ENCODE measurements at regions not wholly inside any gene's neighbourhood (a gene's known extent, or its start where the extent isn't known, plus 50 kb on each side); places are given as distances from the start of the nearest gene placed in this dataset.

DNA sequence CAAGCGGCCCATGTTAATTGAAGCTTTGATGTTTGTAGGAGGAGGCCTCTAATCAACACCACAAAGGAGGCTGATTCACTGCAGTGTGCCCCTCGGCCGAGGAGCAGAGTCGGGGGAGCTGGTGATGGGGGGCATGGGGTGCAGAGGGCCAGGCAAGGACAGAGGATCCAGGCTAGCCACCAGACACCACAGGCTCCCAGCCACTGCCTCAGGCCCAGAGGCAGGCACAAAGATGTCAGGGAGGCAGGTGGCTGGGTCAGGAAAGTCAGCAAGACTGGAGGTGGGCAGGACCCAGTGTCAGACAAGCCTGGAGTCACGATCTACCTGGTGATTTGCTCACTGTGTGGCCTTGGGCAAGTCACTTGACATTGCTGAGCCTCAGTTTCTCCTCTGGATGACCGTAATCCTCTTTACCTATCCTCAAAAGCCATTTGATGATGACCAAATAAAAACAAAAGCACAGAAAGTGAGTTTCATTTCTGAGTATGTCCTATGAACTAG lies 121.0 kb downstream of the BUD13 start:
- Histone ChIP-seq H3K4me2 (ENCODE audit: unreplicated experiment) (no peak overlapping the region), H3K4me1 (ENCODE audit: insufficient read depth) (no peaks in the 10 kb centered on the region), H3K4me3 (no peak overlapping the region), H3K79me2 (ENCODE audit: insufficient read depth) (no peaks in the 10 kb centered on the region), H3K36me3 (ENCODE audit: low read depth) (no peaks in the 10 kb centered on the region), H3K9ac (no peak overlapping the region), H3K9me2 (ENCODE audit: insufficient read depth) (no peaks in the 10 kb centered on the region), H2AFZ (no peak overlapping the region), H3K27ac (no peak overlapping the region), H3F3A (ENCODE audit: insufficient read depth) (no peaks in the 10 kb centered on the region), H4K20me1 (ENCODE audit: insufficient read depth) (no peaks in the 10 kb centered on the region), H3K27me3 (replicated peaks; ENCODE audit: insufficient read depth) (peaks cover 14% of the 10 kb centered on the region; the same call in 1 of the 2 replicates), H3K9me3 (ENCODE audit: low read depth) (no peaks in the 10 kb centered on the region)
- no peak for DNase-seq
- TF ChIP-seq EZH2phosphoT487 (IDR thresholded peaks at IDR 0.05; ENCODE audit: insufficient read depth, low read depth) (no peak), EZH2 (IDR thresholded peaks at IDR 0.05; ENCODE audit: insufficient read depth, poor library complexity, severe bottlenecking) (no peak)
- in situ Hi-C loops (cut with MboI) = no loop called here
- WGBS, 2 experiments (ENCODE audit: low coverage in 1 of 2, low lambda C conversion rate in 2 of 2, missing lambda C conversion rate in 2 of 2) = 14 to 16% methylated on average over 6 of the region's 6 CpGs

DNA sequence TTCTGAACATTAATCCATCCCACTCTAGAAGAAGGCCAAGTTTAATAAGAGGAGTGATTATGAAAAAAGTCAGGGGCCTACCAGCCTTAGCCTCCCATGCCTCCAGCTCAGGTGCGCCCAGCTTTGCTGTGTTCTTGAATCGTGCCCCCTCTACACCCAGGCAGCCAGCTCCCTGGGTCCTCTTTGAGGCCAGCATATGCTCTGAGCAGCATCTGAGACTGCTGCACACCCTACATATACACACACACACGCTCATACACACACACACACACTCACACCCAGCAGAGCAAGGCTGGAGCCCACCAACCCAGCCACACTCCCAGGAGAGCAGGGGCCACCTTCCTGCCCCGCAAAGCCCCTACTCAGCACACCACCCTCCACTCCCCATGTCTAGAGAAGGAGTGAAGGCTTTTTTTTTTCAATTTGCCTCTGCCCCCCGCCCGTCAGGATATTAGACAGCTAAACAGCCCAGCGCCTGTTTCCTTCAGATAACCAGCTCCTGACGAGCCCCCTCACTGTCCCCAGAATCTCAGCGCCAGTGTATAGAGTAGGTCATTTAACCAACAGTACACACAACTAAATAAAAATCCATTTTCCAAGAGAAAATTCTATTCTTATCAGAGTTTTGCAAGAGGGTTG lies 121.6 kb downstream of the BUD13 start:
- DNase-seq = no peak
- Histone ChIP-seq H3K27me3 (replicated peaks; ENCODE audit: insufficient read depth) (peaks cover 14% of the 10 kb centered on the region; the same call in 1 of the 2 replicates), H3K9ac (no peak overlapping the region), H3F3A (ENCODE audit: insufficient read depth) (no peaks in the 10 kb centered on the region), H2AFZ (no peak overlapping the region), H4K20me1 (ENCODE audit: insufficient read depth) (no peaks in the 10 kb centered on the region), H3K4me3 (no peak overlapping the region), H3K27ac (no peak overlapping the region), H3K4me2 (ENCODE audit: unreplicated experiment) (no peak overlapping the region), H3K9me3 (ENCODE audit: low read depth) (no peaks in the 10 kb centered on the region), H3K9me2 (ENCODE audit: insufficient read depth) (no peaks in the 10 kb centered on the region), H3K79me2 (ENCODE audit: insufficient read depth) (no peaks in the 10 kb centered on the region), H3K4me1 (ENCODE audit: insufficient read depth) (no peaks in the 10 kb centered on the region), H3K36me3 (ENCODE audit: low read depth) (no peaks in the 10 kb centered on the region)
- WGBS, 2 experiments (ENCODE audit: low coverage in 1 of 2, low lambda C conversion rate in 2 of 2, missing lambda C conversion rate in 2 of 2) = 32 to 34% methylated on average over 9 of the region's 9 CpGs
- TF ChIP-seq EZH2phosphoT487 (IDR thresholded peaks at IDR 0.05; ENCODE audit: insufficient read depth, low read depth) (no peak), EZH2 (IDR thresholded peaks at IDR 0.05; ENCODE audit: insufficient read depth, poor library complexity, severe bottlenecking) (no peak)
- in situ Hi-C loops (cut with MboI) = no loop called here

DNA sequence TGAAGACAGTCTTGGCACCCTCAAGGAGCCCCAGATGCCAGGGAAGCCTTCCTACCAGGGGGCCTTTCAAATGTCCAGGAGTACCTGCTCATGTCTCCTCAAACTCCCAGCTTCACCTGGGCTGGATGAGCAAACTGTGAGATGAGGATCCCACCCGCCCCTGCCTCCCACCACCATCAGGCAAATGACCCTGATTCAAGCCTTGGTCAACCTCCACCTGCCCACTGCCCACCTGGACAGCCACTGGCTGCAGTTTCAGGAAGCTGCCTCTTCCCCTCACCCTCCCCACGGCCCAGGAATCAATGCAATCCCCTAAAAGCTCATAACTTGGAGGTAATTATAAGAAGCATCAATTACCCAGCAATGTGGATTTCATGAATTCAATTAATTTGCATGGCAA lies 122.7 kb downstream of the BUD13 start:
- Histone ChIP-seq H3K4me2 (ENCODE audit: unreplicated experiment) (no peak overlapping the region), H3F3A (ENCODE audit: insufficient read depth) (no peaks in the 10 kb centered on the region), H3K9ac (no peak overlapping the region), H3K27me3 (replicated peaks; ENCODE audit: insufficient read depth) (peaks cover 14% of the 10 kb centered on the region; the same call in 1 of the 2 replicates), H3K4me1 (ENCODE audit: insufficient read depth) (no peaks in the 10 kb centered on the region), H4K20me1 (ENCODE audit: insufficient read depth) (no peaks in the 10 kb centered on the region), H3K9me3 (ENCODE audit: low read depth) (no peaks in the 10 kb centered on the region), H3K36me3 (ENCODE audit: low read depth) (no peaks in the 10 kb centered on the region), H2AFZ (no peak overlapping the region), H3K4me3 (no peak overlapping the region), H3K9me2 (ENCODE audit: insufficient read depth) (no peaks in the 10 kb centered on the region), H3K79me2 (ENCODE audit: insufficient read depth) (no peaks in the 10 kb centered on the region), H3K27ac (no peak overlapping the region)
- DNase-seq = no peak
- WGBS, 2 experiments (ENCODE audit: low coverage in 1 of 2, low lambda C conversion rate in 2 of 2, missing lambda C conversion rate in 2 of 2) = 0 to 20% methylated on average over 1 to 2 of the region's 2 CpGs
- in situ Hi-C loops (cut with MboI) = no loop called here
- TF ChIP-seq EZH2 (IDR thresholded peaks at IDR 0.05; ENCODE audit: insufficient read depth, poor library complexity, severe bottlenecking) (no peak), EZH2phosphoT487 (IDR thresholded peaks at IDR 0.05; ENCODE audit: insufficient read depth, low read depth) (no peak)

DNA sequence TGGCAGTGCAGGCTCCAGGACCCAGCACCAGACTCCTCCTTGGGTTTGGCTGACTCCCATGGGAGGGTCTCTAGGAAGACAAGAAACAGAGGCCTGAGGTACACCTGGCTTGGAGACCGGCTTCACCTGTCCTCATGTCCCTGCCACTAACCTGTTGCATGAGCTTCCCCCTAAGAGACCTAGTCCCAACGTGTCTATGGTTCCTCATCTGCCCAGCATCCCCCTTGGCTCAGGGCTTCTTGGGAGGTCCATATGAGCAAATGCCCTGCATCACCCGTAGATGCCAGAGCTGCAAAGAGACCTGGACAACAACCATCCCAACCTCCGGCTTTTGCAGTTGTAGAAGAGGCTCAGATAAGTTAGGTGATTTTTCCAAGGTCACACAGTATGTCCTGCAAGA lies 123.5 kb downstream of the BUD13 start:
- no peaks in the 10 kb centered on the region for H3K4me1 ChIP-seq (ENCODE audit: insufficient read depth)
- 38 to 42% methylated on average over 4 of the region's 4 CpGs for WGBS, 2 experiments (ENCODE audit: low coverage in 1 of 2, low lambda C conversion rate in 2 of 2, missing lambda C conversion rate in 2 of 2)

More for the DNA sequence above, 123.5 kb downstream of the BUD13 start:
- H3K4me2 ChIP-seq (ENCODE audit: unreplicated experiment) = no peak overlapping the region
- no peaks in the 10 kb centered on the region for H3K36me3 ChIP-seq (ENCODE audit: low read depth)
- no peak overlapping the region for H3K27ac ChIP-seq
- peaks cover 14% of the 10 kb centered on the region; the same call in 1 of the 2 replicates for H3K27me3 ChIP-seq (replicated peaks; ENCODE audit: insufficient read depth)
- no peak for DNase-seq
- H3F3A ChIP-seq (ENCODE audit: insufficient read depth) = no peaks in the 10 kb centered on the region
- in situ Hi-C loops (cut with MboI) = no loop called here
- no peaks in the 10 kb centered on the region for H3K9me2 ChIP-seq (ENCODE audit: insufficient read depth)
- TF ChIP-seq EZH2 (IDR thresholded peaks at IDR 0.05; ENCODE audit: insufficient read depth, poor library complexity, severe bottlenecking) (no peak), EZH2phosphoT487 (IDR thresholded peaks at IDR 0.05; ENCODE audit: insufficient read depth, low read depth) (no peak)
- H3K9me3 ChIP-seq (ENCODE audit: low read depth) = no peaks in the 10 kb centered on the region
- H3K4me3 ChIP-seq = no peak overlapping the region
- H4K20me1 ChIP-seq (ENCODE audit: insufficient read depth) = no peaks in the 10 kb centered on the region
- H3K9ac ChIP-seq = no peak overlapping the region
- H3K79me2 ChIP-seq (ENCODE audit: insufficient read depth) = no peaks in the 10 kb centered on the region
- no peak overlapping the region for H2AFZ ChIP-seq

Data from GM23248 (cell line).